SU-DHL-6 (cell line): ENCODE measurements at regions not wholly inside any gene's neighbourhood (a gene's known extent, or its start where the extent isn't known, plus 50 kb on each side); places are given as distances from the start of the nearest gene placed in this dataset.
A peak's percentile ranks its signal among the peaks of the same experiment; 100 is the strongest.
"Not testable (repeated sequence)": the region's sequence is repeated elsewhere in the genome, so short reads cannot be mapped to it uniquely, and the experiment has no call there.

ENCODE experiments used
- H2AFZ ChIP-seq: fragments of 200-600 bp; sonication (generic); 2 replicates; pipeline ENCODE4 v1.6.1; 2014; ENCODE audit warnings: low read depth, mild to moderate bottlenecking, moderate library complexity, mixed read lengths, antibody characterized with exemption, low read length; ENCODE audit not compliant: severe bottlenecking
- H3F3A ChIP-seq: fragments of 200-600 bp; shearing (Covaris generic); 2 replicates; pipeline ENCODE4 v1.6.0; 2016; ENCODE audit warnings: antibody characterized with exemption, mild to moderate bottlenecking; ENCODE audit not compliant: insufficient read depth
- H3K27ac ChIP-seq: fragments of 200-600 bp; sonication (generic); 2 replicates; pipeline ENCODE4 v1.5.1; 2016; ENCODE audit warnings: low read depth, mild to moderate bottlenecking, low read length, moderate library complexity, mixed read lengths
- H3K27me3 ChIP-seq: fragments of 200-600 bp; sonication (generic), shearing (Covaris generic); 2 replicates; pipeline ENCODE4 v1.6.0; 2014; ENCODE audit warnings: mild to moderate bottlenecking, low read length
- H3K36me3 ChIP-seq: fragments of 200-600 bp; sonication (generic); 2 replicates; pipeline ENCODE4 v1.6.1; 2014; ENCODE audit warnings: mild to moderate bottlenecking, low read length, mixed read lengths
- H3K4me2 ChIP-seq: fragments of 300-600, 200-600 bp; shearing (Covaris generic), sonication (generic); 2 replicates; pipeline ENCODE4 v1.6.0; 2014; ENCODE audit warnings: low read length, low read depth, mild to moderate bottlenecking; ENCODE audit not compliant: poor library complexity, severe bottlenecking
- H3K4me3 ChIP-seq: fragments of 200-600 bp; sonication (generic); 2 replicates; pipeline ENCODE4 v1.5.1; 2014; ENCODE audit warnings: antibody characterized with exemption, low read length, mild to moderate bottlenecking, mixed read lengths; ENCODE audit not compliant: insufficient read depth, poor library complexity, severe bottlenecking
- H3K79me2 ChIP-seq: fragments of 200-600 bp; sonication (generic); 2 replicates; pipeline ENCODE4 v1.6.1; 2014; ENCODE audit warnings: mild to moderate bottlenecking, low read length, moderate library complexity; ENCODE audit not compliant: insufficient read depth
- H3K9ac ChIP-seq: fragments of 200-600 bp; sonication (generic); 2 replicates; pipeline ENCODE4 v1.7.0; 2014; ENCODE audit warnings: mild to moderate bottlenecking, low read length
- H3K9me2 ChIP-seq: fragments of 200-600 bp; sonication (generic); replicated peaks from 2 replicates; pipeline ENCODE4 v1.6.1; 2014; ENCODE audit warnings: low read length; ENCODE audit not compliant: insufficient read depth
- H3K9me3 ChIP-seq: fragments of 200-600 bp; sonication (generic); 2 replicates; pipeline ENCODE4 v1.6.1; 2014; ENCODE audit warnings: low read length, mixed read lengths; ENCODE audit not compliant: insufficient read depth
- H4K20me1 ChIP-seq: fragments of 200-600 bp; sonication (generic); 2 replicates; pipeline ENCODE4 v1.6.1; 2014; ENCODE audit warnings: low read depth, mild to moderate bottlenecking, antibody characterized with exemption, low read length, moderate library complexity, mixed read lengths
- EZH2phosphoT487 ChIP-seq: fragments of 200-600 bp; sonication (generic), shearing (Covaris generic); conservative IDR thresholded peaks from 2 replicates; pipeline ENCODE4 v1.6.1; 2018; ENCODE audit warnings: mild to moderate bottlenecking, antibody characterized with exemption, low read length, moderate library complexity, mixed read lengths
- TF ChIP-seq, protein P1 (sequence below): fragments of 200-600 bp; sonication (generic); IDR thresholded peaks from one replicate; pipeline ENCODE4 v1.5.1; 2017; ENCODE audit warnings: antibody characterized with exemption, mild to moderate bottlenecking, low read length, moderate library complexity; ENCODE audit not compliant: insufficient read depth, poor library complexity, severe bottlenecking

DNA sequence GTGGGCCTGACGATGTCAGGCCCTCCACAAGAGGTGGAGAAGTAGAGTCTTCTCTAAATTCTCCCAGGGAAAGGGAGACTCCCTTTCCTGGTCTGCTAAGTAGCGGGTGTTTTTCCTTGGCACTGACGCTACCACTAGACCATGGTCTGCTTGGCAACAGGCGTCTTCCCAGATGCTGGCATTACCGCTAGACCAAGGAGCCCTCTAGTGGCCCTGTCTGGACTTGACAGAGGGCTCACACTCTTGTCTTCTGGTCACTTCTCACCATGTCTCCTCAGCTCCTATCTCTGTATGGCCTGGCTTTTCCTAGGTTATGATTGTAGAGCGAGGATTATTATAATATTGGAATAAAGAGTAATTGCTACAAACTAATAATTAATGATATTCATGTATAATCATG lies 51.1 kb upstream of the RASSF6 start:
- H3K36me3 ChIP-seq, H3K27me3 ChIP-seq, H3K9ac ChIP-seq, H3F3A ChIP-seq, H3K9me2 ChIP-seq, H3K4me3 ChIP-seq, H3K9me3 ChIP-seq, H3K27ac ChIP-seq, H4K20me1 ChIP-seq, H3K79me2 ChIP-seq, H3K4me2 ChIP-seq: not testable (repeated sequence)
- H2AFZ ChIP-seq: peak overlapping the region; percentile 80

DNA sequence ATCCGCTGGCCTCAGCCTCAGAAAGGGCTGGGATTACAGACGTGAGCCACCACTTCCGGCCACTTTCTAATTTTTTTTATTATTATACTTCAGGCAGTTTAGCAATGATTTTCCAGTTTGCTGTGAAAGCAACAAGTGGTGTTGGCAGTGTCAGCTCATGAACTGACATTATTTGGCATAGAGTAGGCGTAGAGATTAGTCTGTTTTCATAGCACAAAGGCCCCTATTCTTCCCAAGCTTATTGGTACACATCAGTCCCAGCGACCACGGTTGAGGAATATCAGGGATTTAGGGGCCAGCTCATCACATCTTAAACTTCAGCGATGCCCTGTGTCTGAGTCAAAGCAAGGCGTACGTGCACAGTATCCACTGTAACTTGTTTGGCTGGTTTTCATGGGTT lies 53.0 kb upstream of the RASSF6 start:
- Histone ChIP-seq H2AFZ (no peak overlapping the region), H3F3A (no peaks in the 10 kb centered on the region), H4K20me1 (no peaks in the 10 kb centered on the region), H3K27me3 (no peaks in the 10 kb centered on the region), H3K4me3 (no peak overlapping the region), H3K9ac (no peak overlapping the region), H3K27ac (no peak overlapping the region), H3K36me3 (no peaks in the 10 kb centered on the region), H3K79me2 (no peaks in the 10 kb centered on the region), H3K4me2 (no peak overlapping the region), H3K9me2 (no peaks in the 10 kb centered on the region), H3K9me3 (no peaks in the 10 kb centered on the region)
- TF ChIP-seq, protein P1, sequence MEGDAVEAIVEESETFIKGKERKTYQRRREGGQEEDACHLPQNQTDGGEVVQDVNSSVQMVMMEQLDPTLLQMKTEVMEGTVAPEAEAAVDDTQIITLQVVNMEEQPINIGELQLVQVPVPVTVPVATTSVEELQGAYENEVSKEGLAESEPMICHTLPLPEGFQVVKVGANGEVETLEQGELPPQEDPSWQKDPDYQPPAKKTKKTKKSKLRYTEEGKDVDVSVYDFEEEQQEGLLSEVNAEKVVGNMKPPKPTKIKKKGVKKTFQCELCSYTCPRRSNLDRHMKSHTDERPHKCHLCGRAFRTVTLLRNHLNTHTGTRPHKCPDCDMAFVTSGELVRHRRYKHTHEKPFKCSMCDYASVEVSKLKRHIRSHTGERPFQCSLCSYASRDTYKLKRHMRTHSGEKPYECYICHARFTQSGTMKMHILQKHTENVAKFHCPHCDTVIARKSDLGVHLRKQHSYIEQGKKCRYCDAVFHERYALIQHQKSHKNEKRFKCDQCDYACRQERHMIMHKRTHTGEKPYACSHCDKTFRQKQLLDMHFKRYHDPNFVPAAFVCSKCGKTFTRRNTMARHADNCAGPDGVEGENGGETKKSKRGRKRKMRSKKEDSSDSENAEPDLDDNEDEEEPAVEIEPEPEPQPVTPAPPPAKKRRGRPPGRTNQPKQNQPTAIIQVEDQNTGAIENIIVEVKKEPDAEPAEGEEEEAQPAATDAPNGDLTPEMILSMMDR: no peak
- no peak for TF ChIP-seq EZH2phosphoT487

DNA sequence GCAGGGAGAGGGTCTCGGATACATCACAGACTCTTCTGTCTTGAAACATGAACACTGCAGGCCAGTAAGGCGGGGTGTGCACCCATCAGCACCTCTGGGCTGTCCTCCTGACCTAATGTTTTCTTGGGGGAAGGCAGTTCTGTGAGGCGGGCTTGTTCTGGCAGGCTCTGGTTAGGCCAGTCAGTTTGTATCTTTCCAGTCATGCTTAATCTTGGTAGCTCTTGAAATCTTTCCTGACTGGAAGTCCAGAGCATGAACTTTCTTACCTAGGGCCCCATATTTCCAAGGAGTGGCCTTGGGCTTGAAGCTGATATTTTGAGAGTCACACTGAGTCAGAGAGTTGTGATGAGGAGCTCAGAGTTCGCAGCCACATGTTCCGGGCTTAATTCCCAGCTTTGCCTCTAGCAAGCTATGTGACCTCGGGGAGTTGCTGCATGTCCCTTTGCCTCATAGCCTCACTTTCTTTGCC lies 54.2 kb upstream of the RASSF6 start:
- Histone ChIP-seq H3K4me2 (no peak overlapping the region), H3K4me3 (no peak overlapping the region), H3K9ac (no peak overlapping the region), H3K27me3 (no peaks in the 10 kb centered on the region), H3F3A (no peaks in the 10 kb centered on the region), H2AFZ (no peak overlapping the region), H3K9me3 (no peaks in the 10 kb centered on the region), H3K9me2 (no peaks in the 10 kb centered on the region), H3K36me3 (no peaks in the 10 kb centered on the region), H3K79me2 (no peaks in the 10 kb centered on the region), H4K20me1 (no peaks in the 10 kb centered on the region), H3K27ac (no peak overlapping the region)
- TF ChIP-seq, protein P1: no peak
- no peak for TF ChIP-seq EZH2phosphoT487

DNA sequence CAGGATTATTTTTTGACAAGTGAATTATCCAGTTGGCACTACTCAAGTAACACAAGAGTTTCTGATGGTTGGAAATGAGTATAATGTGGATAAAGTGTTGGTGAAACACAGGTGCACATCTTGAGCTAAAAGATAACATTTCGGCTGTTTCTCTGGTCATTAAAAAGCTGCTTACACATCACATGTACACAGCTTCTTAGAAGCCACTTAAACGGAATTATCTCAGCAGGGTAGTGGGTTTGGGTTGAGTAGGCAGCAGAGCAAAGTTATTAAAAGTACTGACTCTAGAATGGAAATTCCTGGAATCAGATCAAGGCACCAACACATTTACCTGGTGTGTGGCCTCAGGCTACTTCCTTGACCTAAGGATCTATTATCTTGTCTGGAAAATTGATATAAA lies 55.4 kb upstream of the RASSF6 start:
- no peaks in the 10 kb centered on the region for H3K27me3 ChIP-seq
- TF ChIP-seq EZH2phosphoT487: no peak
- TF ChIP-seq, protein P1: no peak
- no peaks in the 10 kb centered on the region for H3F3A ChIP-seq
- no peaks in the 10 kb centered on the region for H3K9me2 ChIP-seq
- no peak overlapping the region for H3K9ac ChIP-seq
- no peaks in the 10 kb centered on the region for H3K9me3 ChIP-seq
- no peak overlapping the region for H3K4me3 ChIP-seq
- no peak overlapping the region for H3K4me2 ChIP-seq
- no peaks in the 10 kb centered on the region for H3K36me3 ChIP-seq
- no peaks in the 10 kb centered on the region for H3K79me2 ChIP-seq
- no peak overlapping the region for H3K27ac ChIP-seq
- no peaks in the 10 kb centered on the region for H4K20me1 ChIP-seq
- H2AFZ ChIP-seq: no peak overlapping the region
